A549 (cell line): ENCODE measurements at regions not wholly inside any gene's neighbourhood (a gene's known extent, or its start where the extent isn't known, plus 50 kb on each side); places are given as distances from the start of the nearest gene placed in this dataset.

Experiments
- ATAC-seq, 2 experiments: fragments of 200-7000 bp in 1 of 2; fragments of >200 bp in 1 of 2; cut with Nextera tagmentation in 1 of 2; cut with Tn5 transposase in 1 of 2; 3 replicates each; pipeline versions ENCODE4 v1.8.0 to v1.9.1; 2018 to 2020; ENCODE audit warnings: mild to moderate bottlenecking in 1 of 2, moderate library complexity in 1 of 2
- CTCF ChIA-PET: fragments of 300-600 bp; sonication (Branson Sonifier 250); formaldehyde crosslinking; extraction: SDS; loops from one replicate; lab custom pipeline; 2021; ENCODE audit warnings: antibody characterized with exemption, inconsistent platforms; lab: Yijun Ruan, JAX
- POLR2A ChIA-PET: fragments of 350-600 bp; formaldehyde crosslinking; extraction: SDS; loops from one replicate; lab custom pipeline; 2021; ENCODE audit warnings: antibody characterized with exemption, inconsistent platforms; lab: Yijun Ruan, JAX
- DNase-seq, 2 experiments: peaks; one replicate each; pipeline versions ENCODE4 v3.0.0 to v3.0.0-alpha.2; 2011 to 2016; ENCODE audit warnings: low read depth in 1 of 2, low spot score in 1 of 2
- FAIRE-seq: peaks from 2 replicates; lab custom pipeline; 2011; peaks lifted over from hg19 to GRCh38; lab: Jason Lieb, UNC
- H3K27ac ChIP-seq, 2 experiments: fragments of >200 bp; sonication (Bioruptor Twin); formaldehyde crosslinking; 3 replicates each; pipeline ENCODE4 v1.5.1; 2016 to 2017
- H3K4me1 ChIP-seq: fragments of >200 bp; sonication (Bioruptor Twin); formaldehyde crosslinking; 3 replicates; pipeline ENCODE4 v1.6.1; 2016
- H3K4me2 ChIP-seq: fragments of >200 bp; sonication (Bioruptor Twin); formaldehyde crosslinking; 3 replicates; pipeline ENCODE4 v1.6.1; 2016
- H3K4me3 ChIP-seq: fragments of >200 bp; sonication (Bioruptor Twin); formaldehyde crosslinking; 3 replicates; pipeline ENCODE4 v1.5.1; 2016
- H3K9me3 ChIP-seq: fragments of >200 bp; sonication (Bioruptor Twin); formaldehyde crosslinking; 3 replicates; pipeline ENCODE4 v1.6.1; 2016
- BHLHE40 ChIP-seq: IDR thresholded peaks from 2 replicates; pipeline ENCODE4 v1.6.1; 2012; ENCODE audit warnings: low read depth, low read length, inconsistent platforms
- CBX2 ChIP-seq: fragments of 200-600 bp; sonication (generic); IDR thresholded peaks from 2 replicates; pipeline ENCODE4 v1.6.1; 2016; ENCODE audit warnings: low read depth, mild to moderate bottlenecking, borderline replicate concordance
- EHMT2 ChIP-seq: fragments of 200-600 bp; sonication (generic); IDR thresholded peaks from 2 replicates; pipeline ENCODE4 v1.6.1; 2016; ENCODE audit warnings: antibody characterized with exemption, low read depth, mild to moderate bottlenecking, moderate library complexity
- ELK1 ChIP-seq: fragments of 150-350 bp; IDR thresholded peaks from 2 replicates; pipeline ENCODE4 v1.6.1; 2014; ENCODE audit warnings: low read depth, mild to moderate bottlenecking, low read length
- EP300 ChIP-seq, 2 experiments: fragments of >200 bp; sonication (Bioruptor Twin); formaldehyde crosslinking; IDR thresholded peaks; 2 replicates in 1 of 2; 3 replicates in 1 of 2; pipeline ENCODE4 v1.6.1; 2016 to 2017
- ESRRA ChIP-seq: fragments of 150-350 bp; IDR thresholded peaks from 2 replicates; pipeline ENCODE4 v1.6.1; 2014; ENCODE audit warnings: mild to moderate bottlenecking, low read length, borderline replicate concordance
- FOSB ChIP-seq: fragments of 250-450 bp; sonication (Bioruptor Pico); IDR thresholded peaks from 2 replicates; pipeline ENCODE4 v1.5.0; 2020; ENCODE audit warnings: mild to moderate bottlenecking, moderate library complexity
- FOSL2 ChIP-seq, 2 experiments: fragments of 450-650 bp in 1 of 2; fragments of >200 bp in 1 of 2; sonication (Bioruptor Twin) in 1 of 2; formaldehyde crosslinking; IDR thresholded peaks; 2 replicates each; pipeline versions ENCODE4 v1.5.0 to v1.6.1; 2016 to 2020; ENCODE audit warnings: mild to moderate bottlenecking in 1 of 2, moderate library complexity in 1 of 2
- GATA3 ChIP-seq: IDR thresholded peaks from 2 replicates; pipeline ENCODE4 v1.6.1; 2012; ENCODE audit warnings: borderline replicate concordance
- HDAC2 ChIP-seq: fragments of 200-600 bp; sonication (generic); IDR thresholded peaks from 2 replicates; pipeline ENCODE4 v1.6.1; 2016
- HMGXB4 ChIP-seq: fragments of 250-450 bp; sonication (Bioruptor Pico); IDR thresholded peaks from 2 replicates; pipeline ENCODE4 v1.5.0; 2021; ENCODE audit warnings: mild to moderate bottlenecking, moderate library complexity, borderline replicate concordance
- HOXA7 ChIP-seq: fragments of 250-450 bp; sonication (Bioruptor Pico); IDR thresholded peaks from 2 replicates; pipeline ENCODE4 v1.5.0; 2020; ENCODE audit warnings: mild to moderate bottlenecking, moderate library complexity
- HOXB13 ChIP-seq: fragments of 250-450 bp; sonication (Bioruptor Pico); IDR thresholded peaks from 2 replicates; pipeline ENCODE4 v1.5.0; 2020; ENCODE audit warnings: low read depth, mild to moderate bottlenecking, moderate library complexity
- KDM1A ChIP-seq: fragments of 200-600 bp; sonication (generic); IDR thresholded peaks from 2 replicates; pipeline ENCODE4 v1.6.1; 2016; ENCODE audit warnings: low read depth, mild to moderate bottlenecking
- KDM5A ChIP-seq: fragments of 200-600 bp; sonication (generic); IDR thresholded peaks from 2 replicates; pipeline ENCODE4 v1.6.1; 2016; ENCODE audit warnings: antibody characterized with exemption, mild to moderate bottlenecking
- MAZ ChIP-seq: fragments of 150-350 bp; IDR thresholded peaks from 2 replicates; pipeline ENCODE4 v1.6.1; 2014; ENCODE audit warnings: antibody characterized with exemption, low read depth, low read length, borderline replicate concordance
- NFE2L2 ChIP-seq: fragments of 150-350 bp; conservative IDR thresholded peaks from 2 replicates; pipeline ENCODE4 v1.6.1; 2014; ENCODE audit warnings: low read length
- NPAS2 ChIP-seq: fragments of 250-450 bp; sonication (Bioruptor Pico); IDR thresholded peaks from 2 replicates; pipeline ENCODE4 v1.8.0; 2022; ENCODE audit warnings: mild to moderate bottlenecking, moderate library complexity, borderline replicate concordance
- PBX3 ChIP-seq: IDR thresholded peaks from 2 replicates; pipeline ENCODE4 v1.6.1; 2012
- PHF8 ChIP-seq: fragments of 200-600 bp; sonication (generic); IDR thresholded peaks from 2 replicates; pipeline ENCODE4 v1.6.1; 2016; ENCODE audit warnings: low read depth, mild to moderate bottlenecking, antibody characterized with exemption, moderate library complexity, borderline replicate concordance
- POLR2A ChIP-seq: IDR thresholded peaks from 2 replicates; pipeline ENCODE4 v1.6.1; 2012; ENCODE audit warnings: mild to moderate bottlenecking, low read length
- RAD21 ChIP-seq, 2 experiments: fragments of >200 bp in 1 of 2; sonication (Bioruptor Twin) in 1 of 2; formaldehyde crosslinking in 1 of 2; IDR thresholded peaks in 1 of 2; conservative IDR thresholded peaks in 1 of 2; 2 replicates in 1 of 2; 3 replicates in 1 of 2; pipeline ENCODE4 v1.6.1; 2012 to 2018; ENCODE audit warnings: inconsistent platforms in 1 of 2
- RARB ChIP-seq: fragments of 250-450 bp; sonication (Bioruptor Pico); IDR thresholded peaks from 2 replicates; pipeline ENCODE4 v1.8.0; 2021; ENCODE audit warnings: mild to moderate bottlenecking, moderate library complexity
- RCOR1 ChIP-seq: fragments of 150-350 bp; IDR thresholded peaks from 2 replicates; pipeline ENCODE4 v1.6.1; 2014; ENCODE audit warnings: antibody characterized with exemption, low read length, low read depth
- SMC3 ChIP-seq: fragments of >200 bp; sonication (Bioruptor Twin); formaldehyde crosslinking; IDR thresholded peaks from 3 replicates; pipeline ENCODE4 v1.6.1; 2018; ENCODE audit warnings: inconsistent platforms
- TFCP2L1 ChIP-seq: fragments of 250-450 bp; sonication (Bioruptor Pico); IDR thresholded peaks from 2 replicates; pipeline ENCODE4 v1.5.0; 2021; ENCODE audit warnings: mild to moderate bottlenecking
- TP53 ChIP-seq: fragments of 250-450 bp; sonication (Bioruptor Pico); IDR thresholded peaks from 2 replicates; pipeline ENCODE4 v1.5.0; 2021; ENCODE audit warnings: mild to moderate bottlenecking, moderate library complexity
- ZC3H11A ChIP-seq: fragments of 450-650 bp; IDR thresholded peaks from 2 replicates; pipeline ENCODE4 v1.6.1; 2014; ENCODE audit warnings: antibody characterized with exemption, mild to moderate bottlenecking
- ZSCAN20 ChIP-seq: fragments of 250-450 bp; sonication (Bioruptor Pico); IDR thresholded peaks from 2 replicates; pipeline ENCODE4 v1.8.0; 2022; ENCODE audit warnings: mild to moderate bottlenecking, moderate library complexity
- WGBS: methylation state at CpG from one replicate; pipeline ENCODE4 v1.1.6; 2017; ENCODE audit errors: missing lambda C conversion rate; 5-methylcytosine and 5-hydroxymethylcytosine counted together
- TF ChIP-seq, protein P1 (sequence below): fragments of >200 bp; sonication (Bioruptor Twin); formaldehyde crosslinking; IDR thresholded peaks from 2 replicates; pipeline ENCODE4 v1.6.1; 2016
- TF ChIP-seq, protein P2 (sequence below): fragments of 450-650 bp; IDR thresholded peaks from 2 replicates; pipeline ENCODE4 v1.6.1; 2014; ENCODE audit warnings: antibody characterized with exemption

DNA sequence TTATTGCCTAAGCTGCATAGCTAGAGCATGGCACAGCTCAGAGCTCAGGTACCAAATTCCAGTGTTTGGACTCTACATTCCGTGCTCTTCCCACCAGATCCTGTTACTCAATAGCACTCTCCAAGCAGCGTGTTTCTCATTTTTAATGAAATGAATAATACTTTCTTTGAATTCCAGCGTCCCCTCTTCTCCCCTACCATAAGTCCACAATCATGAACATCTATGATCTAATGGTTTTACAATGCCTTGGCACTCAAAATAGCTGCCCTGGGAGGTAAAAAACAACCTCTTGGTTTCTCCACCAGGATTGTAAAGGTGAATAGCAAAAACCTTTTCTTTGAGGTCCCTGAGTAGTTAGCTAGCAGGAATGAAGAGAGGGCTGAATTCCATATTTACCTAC is 480.0 kb upstream of the PKN2 start:
- no peak for TF ChIP-seq SMC3
- TF ChIP-seq, protein P1, sequence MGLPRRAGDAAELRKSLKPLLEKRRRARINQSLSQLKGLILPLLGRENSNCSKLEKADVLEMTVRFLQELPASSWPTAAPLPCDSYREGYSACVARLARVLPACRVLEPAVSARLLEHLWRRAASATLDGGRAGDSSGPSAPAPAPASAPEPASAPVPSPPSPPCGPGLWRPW, result no peak
- no peak for TF ChIP-seq POLR2A
- no peak for TF ChIP-seq ZSCAN20
- TF ChIP-seq TP53, result no peak
- TF ChIP-seq KDM5A, result no peak
- Histone ChIP-seq H3K4me1 (no peaks in the 10 kb centered on the region), H3K9me3 (no peaks in the 10 kb centered on the region), H3K4me3 (no peak overlapping the region), H3K27ac (no peak overlapping the region), H3K4me2 (no peak overlapping the region)
- no peak for ATAC-seq
- DNase-seq, result no peak
- ChIA-PET POLR2A (no interaction called here), CTCF (interaction anchor here (0.7 kb wide), 1 partner anchor 943 kb away, joined by 3 read pairs; no protein-coding TSS in a partner anchor)
- no peak for FAIRE-seq
- WGBS, result 17% methylated on average over 3 of the region's 3 CpGs

DNA sequence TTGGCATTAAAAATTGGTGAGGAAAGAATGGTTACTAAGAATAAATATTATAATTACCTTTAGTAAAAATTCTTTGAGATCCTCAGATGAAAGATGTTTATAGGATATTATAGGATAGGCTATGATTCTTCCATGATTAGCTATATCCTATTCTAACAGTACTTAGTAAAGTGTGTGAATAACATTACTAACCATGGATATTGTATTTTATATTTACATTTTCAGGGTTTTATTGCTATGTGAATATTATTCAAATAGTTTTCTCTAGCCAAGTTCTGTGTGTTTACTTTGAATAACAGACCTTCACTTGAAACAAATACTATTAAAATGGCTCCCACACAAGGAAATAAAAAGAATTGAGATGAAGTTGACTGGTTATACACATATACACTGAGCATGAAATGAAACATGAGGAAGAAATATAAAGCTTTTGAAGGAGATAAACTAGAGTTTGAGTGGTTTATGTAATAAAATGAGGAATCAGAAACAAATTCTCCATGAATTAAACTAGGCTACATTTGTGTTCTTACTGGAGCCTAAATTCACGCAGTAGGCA is 479.4 kb upstream of the PKN2 start:
- DNase-seq (no peak), ATAC-seq (no peak), FAIRE-seq (no peak)
- ChIA-PET CTCF (no interaction called here), POLR2A (no interaction called here)
- Histone ChIP-seq H3K4me3 (no peak overlapping the region), H3K27ac (no peak overlapping the region), H3K9me3 (no peaks in the 10 kb centered on the region), H3K4me2 (no peak overlapping the region), H3K4me1 (no peaks in the 10 kb centered on the region)
- 24% methylated on average over 1 of the region's 1 CpG for WGBS
- TF ChIP-seq SMC3, result no peak
- no peak for TF ChIP-seq FOSL2 (IDR thresholded peaks at IDR 0.05)
- TF ChIP-seq FOSL2 (CRISPR knock-in tag; IDR thresholded peaks at IDR 0.05), result no peak
- no peak for TF ChIP-seq CBX2
- no peak for TF ChIP-seq MAZ
- TF ChIP-seq HMGXB4 (CRISPR knock-in tag), result no peak
- TF ChIP-seq BHLHE40, result no peak
- TF ChIP-seq, protein P2, sequence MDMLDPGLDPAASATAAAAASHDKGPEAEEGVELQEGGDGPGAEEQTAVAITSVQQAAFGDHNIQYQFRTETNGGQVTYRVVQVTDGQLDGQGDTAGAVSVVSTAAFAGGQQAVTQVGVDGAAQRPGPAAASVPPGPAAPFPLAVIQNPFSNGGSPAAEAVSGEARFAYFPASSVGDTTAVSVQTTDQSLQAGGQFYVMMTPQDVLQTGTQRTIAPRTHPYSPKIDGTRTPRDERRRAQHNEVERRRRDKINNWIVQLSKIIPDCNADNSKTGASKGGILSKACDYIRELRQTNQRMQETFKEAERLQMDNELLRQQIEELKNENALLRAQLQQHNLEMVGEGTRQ, result no peak
- no peak for TF ChIP-seq EHMT2
- TF ChIP-seq HDAC2, result no peak
- TF ChIP-seq ZC3H11A, result no peak
- no peak for TF ChIP-seq HOXB13 (CRISPR knock-in tag)
- no peak for TF ChIP-seq HOXA7 (CRISPR knock-in tag)
- no peak for TF ChIP-seq RARB

- Histone ChIP-seq H3K9me3 (no peaks in the 10 kb centered on the region), H3K4me2 (no peak overlapping the region), H3K4me3 (no peak overlapping the region), H3K27ac (no peak overlapping the region), H3K4me1 (no peaks in the 10 kb centered on the region)
- ChIA-PET CTCF (no interaction called here), POLR2A (no interaction called here)
- FAIRE-seq (no peak), ATAC-seq (no peak), DNase-seq (no peak)
- WGBS, result 6% methylated on average over 1 of the region's 1 CpG
- TF ChIP-seq GATA3 (no peak), NFE2L2 (no peak), FOSB (CRISPR knock-in tag) (no peak), ZSCAN20 (no peak), KDM1A (no peak), CBX2 (no peak), TFCP2L1 (CRISPR knock-in tag) (no peak), RAD21 (conservative IDR thresholded peaks at IDR 0.05 in 1 of 2, IDR thresholded peaks at IDR 0.05 in 1 of 2) (no peak), RCOR1 (no peak), NPAS2 (CRISPR knock-in tag) (no peak), ELK1 (no peak), TP53 (no peak), PBX3 (no peak), EP300 (IDR thresholded peaks at IDR 0.05) (no peak), ESRRA (no peak), HOXA7 (CRISPR knock-in tag) (no peak), PHF8 (no peak), RARB (no peak)
These were observed 475.7 kb upstream of the PKN2 start for GRCh38 chr1:88208389-88208788.
